A673 (cell line): ENCODE measurements at regions not wholly inside any gene's neighbourhood (a gene's known extent, or its start where the extent isn't known, plus 50 kb on each side); places are given as distances from the start of the nearest gene placed in this dataset.

Source experiments
- CTCF ChIP-seq: fragments of 300-800, 200-600 bp; sonication (generic); conservative IDR thresholded peaks from 2 replicates; pipeline ENCODE4 v1.5.1; 2017; ENCODE audit warnings: low read depth, mild to moderate bottlenecking, antibody characterized with exemption, low read length, moderate library complexity, mixed read lengths
- EZH2 ChIP-seq: fragments of 200-600 bp; sonication (generic); IDR thresholded peaks from 2 replicates; pipeline ENCODE4 v1.6.1; 2017; ENCODE audit warnings: borderline replicate concordance, low read depth, mild to moderate bottlenecking, mixed read lengths, antibody characterized with exemption, low read length; ENCODE audit not compliant: poor library complexity, severe bottlenecking

GRCh38 chr14:100486025-100486828 lies 101.0 kb downstream of the BEGAIN start:
- TF ChIP-seq CTCF, result no peak
- TF ChIP-seq EZH2, result no peak
